ENCODE measurements at regions not wholly inside any gene's neighbourhood (a gene's known extent, or its start where the extent isn't known, plus 50 kb on each side); places are given as distances from the start of the nearest gene placed in this dataset.
"Not testable (repeated sequence)": the region's sequence is repeated elsewhere in the genome, so short reads cannot be mapped to it uniquely, and the experiment has no call there.

- H3K4me3 ChIP-seq (ENCODE audit: low read depth, low read length): not testable (repeated sequence)
Observed at GRCh38 chrX:80508083-80508482, 87.8 kb downstream of the TENT5D start.

- TF ChIP-seq CTCF (IDR thresholded peaks at IDR 0.05; ENCODE audit: low read depth, low read length): no peak
- H3K4me3 ChIP-seq (ENCODE audit: low read depth, low read length): no peak overlapping the region
Observed at GRCh38 chrX:80511969-80512760, 91.9 kb downstream of the TENT5D start.

- H3K4me3 ChIP-seq (ENCODE audit: low read depth, low read length): no peak overlapping the region
- no peak for TF ChIP-seq CTCF (IDR thresholded peaks at IDR 0.05; ENCODE audit: low read depth, low read length)
Observed at GRCh38 chrX:80512924-80513323, 92.7 kb downstream of the TENT5D start.

GRCh38 chrX:80513625-80514024 lies 93.4 kb downstream of the TENT5D start:
- no peak for TF ChIP-seq CTCF (IDR thresholded peaks at IDR 0.05; ENCODE audit: low read depth, low read length)
- no peak overlapping the region for H3K4me3 ChIP-seq (ENCODE audit: low read depth, low read length)

- TF ChIP-seq CTCF (IDR thresholded peaks at IDR 0.05; ENCODE audit: low read depth, low read length): no peak
- no peak overlapping the region for H3K4me3 ChIP-seq (ENCODE audit: low read depth, low read length)
Observed at GRCh38 chrX:80537096-80537495, 116.8 kb downstream of the TENT5D start.

GRCh38 chrX:80550722-80551121 lies 130.5 kb downstream of the TENT5D start:
- TF ChIP-seq CTCF (IDR thresholded peaks at IDR 0.05; ENCODE audit: low read depth, low read length): no peak

GRCh38 chrX:80556148-80556547 lies 135.9 kb downstream of the TENT5D start:
- H3K4me3 ChIP-seq (ENCODE audit: low read depth, low read length): no peak overlapping the region
- no peak for TF ChIP-seq CTCF (IDR thresholded peaks at IDR 0.05; ENCODE audit: low read depth, low read length)

More at GRCh38 chrX:80550722-80551121, 130.5 kb downstream of the TENT5D start:
- no peak overlapping the region for H3K4me3 ChIP-seq (ENCODE audit: low read depth, low read length)

- TF ChIP-seq CTCF (IDR thresholded peaks at IDR 0.05; ENCODE audit: low read depth, low read length): no peak
Observed at GRCh38 chrX:80572636-80573035, 152.4 kb downstream of the TENT5D start.

More at GRCh38 chrX:80572636-80573035, 152.4 kb downstream of the TENT5D start:
- H3K4me3 ChIP-seq (ENCODE audit: low read depth, low read length): no peak overlapping the region

All from WI38 (cell line).